Mucosa of rectum (tissue), 2 donors: ENCODE measurements at regions not wholly inside any gene's neighbourhood (a gene's known extent, or its start where the extent isn't known, plus 50 kb on each side); places are given as distances from the start of the nearest gene placed in this dataset.
"Not testable (repeated sequence)": the region's sequence is repeated elsewhere in the genome, so short reads cannot be mapped to it uniquely, and the experiment has no call there.

Source experiments
- H3K27ac ChIP-seq, 2 donors: one replicate each; pipeline ENCODE4 v1.7.0; 2013; ENCODE audit warnings: inconsistent platforms in 2 of 2, low read depth in 2 of 2, low read length in 2 of 2
- H3K27me3 ChIP-seq, 2 donors: one replicate each; pipeline ENCODE4 v1.7.0; 2013; ENCODE audit warnings: low read length in 2 of 2; ENCODE audit not compliant: control insufficient read depth in 2 of 2, insufficient read depth in 2 of 2
- H3K36me3 ChIP-seq, 2 donors: one replicate each; pipeline ENCODE4 v1.7.0; 2013; ENCODE audit warnings: low read length in 2 of 2; ENCODE audit not compliant: control insufficient read depth in 2 of 2, insufficient read depth in 2 of 2
- H3K4me1 ChIP-seq, 2 donors: one replicate each; pipeline ENCODE4 v1.7.0; 2013; ENCODE audit warnings: low read length in 2 of 2, mild to moderate bottlenecking in 1 of 2; ENCODE audit not compliant: control insufficient read depth in 2 of 2, insufficient read depth in 2 of 2
- H3K4me3 ChIP-seq, 2 donors: one replicate each; pipeline ENCODE4 v1.7.0; 2013; ENCODE audit warnings: low read length in 2 of 2
- H3K9ac ChIP-seq, 2 donors: one replicate each; pipeline ENCODE4 v1.7.0; 2013; ENCODE audit warnings: low read length in 2 of 2, low read depth in 1 of 2, mild to moderate bottlenecking in 1 of 2
- H3K9me3 ChIP-seq, 2 donors: one replicate each; pipeline ENCODE4 v1.7.0; 2013; ENCODE audit warnings: low read length in 2 of 2; ENCODE audit not compliant: control insufficient read depth in 2 of 2
- donor health status: healthy.
- donor health status: Normal muscosa, but diverticular disease.

- peaks cover 23 to 32% of the 10 kb centered on the region in 2 donors for H3K27me3 ChIP-seq
These were observed 90.1 kb upstream of the HMGA2 start for GRCh38 chr12:65734226-65734625.

GRCh38 chr12:65739606-65740005 lies 84.7 kb upstream of the HMGA2 start:
- no peak overlapping the region for H3K9ac ChIP-seq
- no peaks in the 10 kb centered on the region for H3K36me3 ChIP-seq
- no peak overlapping the region for H3K27ac ChIP-seq
- H3K4me1 ChIP-seq = peaks cover 0 to 4% of the 10 kb centered on the region in 2 donors
- peaks cover 15 to 32% of the 10 kb centered on the region in 2 donors for H3K27me3 ChIP-seq
- H3K9me3 ChIP-seq = no peaks in the 10 kb centered on the region
- no peak overlapping the region for H3K4me3 ChIP-seq

More at GRCh38 chr12:65734226-65734625, 90.1 kb upstream of the HMGA2 start:
- Histone ChIP-seq H3K36me3 (no peaks in the 10 kb centered on the region), H3K9ac (no peak overlapping the region), H3K9me3 (no peaks in the 10 kb centered on the region), H3K4me1 (no peaks in the 10 kb centered on the region), H3K4me3 (no peak overlapping the region), H3K27ac (no peak overlapping the region)

- Histone ChIP-seq H3K4me1 (peaks cover 0 to 4% of the 10 kb centered on the region in 2 donors), H3K9me3 (no peaks in the 10 kb centered on the region), H3K9ac (no peak overlapping the region), H3K36me3 (no peaks in the 10 kb centered on the region), H3K27me3 (peaks cover 15 to 32% of the 10 kb centered on the region in 2 donors), H3K4me3 (peak overlapping the region; percentile 58 to 76), H3K27ac (no peak overlapping the region)
These were observed 83.8 kb upstream of the HMGA2 start for GRCh38 chr12:65740506-65740872.

GRCh38 chr12:65740873-65741600 lies 83.2 kb upstream of the HMGA2 start:
- Histone ChIP-seq H3K36me3 (no peaks in the 10 kb centered on the region), H3K4me3 (peak overlapping the region; percentile 58 to 76), H3K27ac (no peak overlapping the region), H3K9me3 (no peaks in the 10 kb centered on the region), H3K27me3 (peaks cover 15 to 26% of the 10 kb centered on the region in 2 donors), H3K4me1 (peaks cover 0 to 4% of the 10 kb centered on the region in 2 donors), H3K9ac (peak overlapping the region; percentile 24 to 41)

GRCh38 chr12:65741656-65742017 lies 82.6 kb upstream of the HMGA2 start:
- H3K4me3 ChIP-seq = peak overlapping the region; percentile 63 to 64
- H3K4me1 ChIP-seq = peaks cover 0 to 4% of the 10 kb centered on the region in 2 donors
- peak overlapping the region in 1 of 2 donors; percentile 3 for H3K9ac ChIP-seq
- no peaks in the 10 kb centered on the region for H3K36me3 ChIP-seq
- no peaks in the 10 kb centered on the region for H3K9me3 ChIP-seq
- H3K27ac ChIP-seq = no peak overlapping the region
- peaks cover 14 to 23% of the 10 kb centered on the region in 2 donors for H3K27me3 ChIP-seq

- Histone ChIP-seq H3K4me3 (peak overlapping the region; percentile 63 to 64), H3K9ac (peak overlapping the region in 1 of 2 donors; percentile 3), H3K27me3 (peaks cover 11 to 23% of the 10 kb centered on the region in 2 donors), H3K36me3 (no peaks in the 10 kb centered on the region), H3K27ac (no peak overlapping the region), H3K9me3 (no peaks in the 10 kb centered on the region), H3K4me1 (peaks cover 0 to 4% of the 10 kb centered on the region in 2 donors)
These were observed 82.0 kb upstream of the HMGA2 start for GRCh38 chr12:65742018-65743010.

GRCh38 chr12:65744236-65744840 lies 79.9 kb upstream of the HMGA2 start:
- H3K4me1 ChIP-seq = not testable (repeated sequence)

GRCh38 chr12:65747338-65747737 lies 76.9 kb upstream of the HMGA2 start:
- no peaks in the 10 kb centered on the region for H3K9me3 ChIP-seq
- no peaks in the 10 kb centered on the region for H3K36me3 ChIP-seq
- H3K4me3 ChIP-seq = no peak overlapping the region
- H3K27me3 ChIP-seq = peaks cover 13 to 15% of the 10 kb centered on the region in 2 donors
- no peak overlapping the region for H3K27ac ChIP-seq
- no peak overlapping the region for H3K9ac ChIP-seq
- no peaks in the 10 kb centered on the region for H3K4me1 ChIP-seq

More at GRCh38 chr12:65744236-65744840, 79.9 kb upstream of the HMGA2 start:
- H3K4me3 ChIP-seq, H3K27ac ChIP-seq, H3K9me3 ChIP-seq, H3K36me3 ChIP-seq, H3K9ac ChIP-seq: not testable (repeated sequence)
- H3K27me3 ChIP-seq = peaks cover 13 to 26% of the 10 kb centered on the region in 2 donors

GRCh38 chr12:65748332-65748731 lies 76.0 kb upstream of the HMGA2 start:
- Histone ChIP-seq H3K9ac (no peak overlapping the region), H3K4me1 (no peaks in the 10 kb centered on the region), H3K36me3 (no peaks in the 10 kb centered on the region), H3K4me3 (no peak overlapping the region), H3K9me3 (no peaks in the 10 kb centered on the region), H3K27me3 (peaks cover 4 to 5% of the 10 kb centered on the region in 2 donors), H3K27ac (no peak overlapping the region)
